ENCODE measurements at regions not wholly inside any gene's neighbourhood (a gene's known extent, or its start where the extent isn't known, plus 50 kb on each side); places are given as distances from the start of the nearest gene placed in this dataset.

DNA sequence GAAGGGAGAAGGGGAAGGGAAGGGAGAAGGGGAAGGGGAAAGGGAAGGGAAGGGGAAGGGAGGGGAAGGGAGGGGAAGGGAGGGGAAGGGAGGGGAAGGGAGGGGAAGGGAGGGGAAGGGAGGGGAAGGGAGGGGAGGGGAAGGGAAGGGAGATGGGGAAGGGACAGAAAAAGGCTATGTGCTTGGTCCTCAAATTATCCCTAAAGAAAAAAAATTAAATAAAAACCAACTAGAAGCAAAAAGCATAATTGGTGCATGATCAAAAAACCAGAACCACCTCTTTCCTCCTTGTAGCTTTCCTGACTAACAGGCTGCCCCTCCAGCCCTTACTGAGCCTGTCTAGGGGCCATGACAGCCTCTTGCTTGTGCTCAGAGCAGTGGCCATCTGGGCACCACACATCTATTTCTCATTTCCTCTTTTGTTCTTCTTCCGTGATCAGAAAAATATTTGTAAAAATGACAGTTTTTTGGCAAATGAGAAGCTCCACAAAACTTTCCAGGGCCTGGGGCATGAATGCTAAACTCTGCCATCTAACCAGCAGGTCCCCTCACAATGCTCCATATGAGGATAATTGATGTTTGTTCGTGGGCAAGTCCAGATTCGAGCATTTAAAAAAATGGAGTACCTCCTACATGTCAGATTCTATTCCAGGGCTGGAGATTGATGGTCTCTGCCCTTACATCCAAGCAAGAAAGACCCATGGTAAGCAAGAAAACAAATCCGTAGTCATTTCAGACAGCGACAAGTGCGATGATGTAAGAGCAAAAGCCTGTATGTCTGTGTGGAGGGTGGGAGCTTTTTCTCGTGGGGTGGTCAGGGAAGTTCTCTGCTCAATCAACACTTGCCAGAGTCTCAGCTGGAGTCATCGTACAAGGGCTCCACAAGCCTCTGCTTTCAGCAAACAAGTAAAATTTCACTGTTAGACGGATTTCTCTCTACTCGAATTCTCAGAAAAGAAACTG, 320.9 kb downstream of the WDR11 start:
- TF ChIP-seq ETV6 (conservative IDR thresholded peaks at IDR 0.05 in 1 of 2, IDR thresholded peaks at IDR 0.05 in 1 of 2; ENCODE audit: borderline replicate concordance in 1 of 2, low read depth in 1 of 2), result no peak
- no peak for TF ChIP-seq HDAC2 (IDR thresholded peaks at IDR 0.05)
- TF ChIP-seq, protein P1, sequence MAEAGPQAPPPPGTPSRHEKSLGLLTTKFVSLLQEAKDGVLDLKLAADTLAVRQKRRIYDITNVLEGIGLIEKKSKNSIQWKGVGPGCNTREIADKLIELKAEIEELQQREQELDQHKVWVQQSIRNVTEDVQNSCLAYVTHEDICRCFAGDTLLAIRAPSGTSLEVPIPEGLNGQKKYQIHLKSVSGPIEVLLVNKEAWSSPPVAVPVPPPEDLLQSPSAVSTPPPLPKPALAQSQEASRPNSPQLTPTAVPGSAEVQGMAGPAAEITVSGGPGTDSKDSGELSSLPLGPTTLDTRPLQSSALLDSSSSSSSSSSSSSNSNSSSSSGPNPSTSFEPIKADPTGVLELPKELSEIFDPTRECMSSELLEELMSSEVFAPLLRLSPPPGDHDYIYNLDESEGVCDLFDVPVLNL (IDR thresholded peaks at IDR 0.05; ENCODE audit: low read depth, low read length), result no peak
- no peak for TF ChIP-seq DPF2 (IDR thresholded peaks at IDR 0.05)
- no peak for TF ChIP-seq MYC (IDR thresholded peaks at IDR 0.05; ENCODE audit: insufficient read depth, insufficient read length, insufficient replicate concordance, low read length, severe bottlenecking)

All from GM12878 (cell line).